GM18498 (cell line): ENCODE measurements at regions not wholly inside any gene's neighbourhood (a gene's known extent, or its start where the extent isn't known, plus 50 kb on each side); places are given as distances from the start of the nearest gene placed in this dataset.

Experiments
- ATAC-seq: cut with Tn5 transposase; IDR thresholded peaks from one replicate; pipeline ENCODE4 v1.9.1; 2021; ENCODE audit warnings: mild to moderate bottlenecking, moderate library complexity; ENCODE audit not compliant: unreplicated experiment

DNA sequence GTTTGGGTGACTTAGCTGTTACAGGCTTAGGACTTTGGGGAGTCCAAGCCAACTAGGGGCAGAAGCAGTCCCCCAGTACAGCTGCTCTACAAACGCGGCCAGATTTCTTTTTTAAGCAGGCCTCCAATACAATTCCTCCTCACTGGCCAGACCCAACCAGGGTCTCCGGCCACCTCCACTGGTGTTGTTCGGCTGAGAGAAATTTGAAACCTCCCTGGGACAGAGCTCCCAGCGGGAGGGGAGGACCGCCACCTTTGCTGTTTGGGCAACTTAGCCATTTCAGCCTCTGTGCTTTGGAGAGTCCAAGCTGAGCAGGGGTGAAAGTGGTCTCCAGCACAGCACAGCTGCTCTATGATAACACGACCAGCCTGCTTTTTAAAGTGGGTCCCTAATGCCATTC, 59.4 kb upstream of the KHDRBS2 start:
- no peak for ATAC-seq

DNA sequence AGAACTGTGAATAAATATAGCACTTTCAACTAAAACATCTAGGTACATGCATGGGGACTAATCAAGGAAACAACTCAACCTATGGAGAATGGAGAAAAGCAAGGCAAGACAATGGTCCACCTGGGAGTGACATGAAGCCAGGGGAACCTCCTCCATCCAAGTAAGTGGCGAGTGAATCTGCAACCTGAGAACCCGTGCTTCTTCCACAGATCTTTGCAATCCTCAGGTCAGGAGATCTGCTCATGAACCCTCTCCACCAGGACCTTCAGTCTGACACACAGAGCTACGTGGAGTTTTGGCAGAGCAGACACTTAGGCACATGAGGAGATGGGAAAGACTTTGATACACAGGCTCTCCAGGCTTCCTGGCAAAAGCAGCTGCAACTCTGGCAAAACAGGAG, 58.8 kb upstream of the KHDRBS2 start:
- ATAC-seq, result no peak

DNA sequence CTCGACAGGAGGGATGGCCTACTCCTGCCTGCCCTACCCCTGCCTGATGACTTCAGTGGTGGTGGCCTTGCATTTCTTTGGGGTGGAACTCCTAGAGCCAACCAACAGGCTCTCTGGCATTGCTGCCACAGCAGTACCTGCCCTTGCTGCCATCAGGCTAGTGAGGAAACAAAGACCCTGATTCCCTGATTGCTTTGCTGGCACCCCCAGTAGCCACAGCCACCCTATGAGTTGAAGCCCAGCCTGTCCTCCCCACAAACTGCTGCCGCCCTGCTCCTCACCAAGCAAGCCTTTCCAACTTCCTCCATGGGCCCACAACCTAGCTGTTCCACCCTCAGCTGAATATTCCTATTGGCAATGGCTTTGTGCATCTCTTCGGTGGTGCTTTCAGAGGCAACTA, 52.5 kb upstream of the KHDRBS2 start:
- no peak for ATAC-seq
